ENCODE measurements at regions not wholly inside any gene's neighbourhood (a gene's known extent, or its start where the extent isn't known, plus 50 kb on each side); places are given as distances from the start of the nearest gene placed in this dataset.

GRCh38 chr2:80969900-80970299 lies 665.3 kb upstream of the LRRTM1 start:
- no peak for ATAC-seq
- Mint-ChIP-seq H3K27ac (no peak overlapping the region), H3K9me3 (peaks cover 26% of the 10 kb centered on the region), H3K4me1 (ENCODE audit: low read depth) (no peaks in the 10 kb centered on the region), H3K27me3 (no peaks in the 10 kb centered on the region), H3K36me3 (ENCODE audit: low read depth) (no peaks in the 10 kb centered on the region), H3K4me3 (no peak overlapping the region)
- TF ChIP-seq, protein P1, sequence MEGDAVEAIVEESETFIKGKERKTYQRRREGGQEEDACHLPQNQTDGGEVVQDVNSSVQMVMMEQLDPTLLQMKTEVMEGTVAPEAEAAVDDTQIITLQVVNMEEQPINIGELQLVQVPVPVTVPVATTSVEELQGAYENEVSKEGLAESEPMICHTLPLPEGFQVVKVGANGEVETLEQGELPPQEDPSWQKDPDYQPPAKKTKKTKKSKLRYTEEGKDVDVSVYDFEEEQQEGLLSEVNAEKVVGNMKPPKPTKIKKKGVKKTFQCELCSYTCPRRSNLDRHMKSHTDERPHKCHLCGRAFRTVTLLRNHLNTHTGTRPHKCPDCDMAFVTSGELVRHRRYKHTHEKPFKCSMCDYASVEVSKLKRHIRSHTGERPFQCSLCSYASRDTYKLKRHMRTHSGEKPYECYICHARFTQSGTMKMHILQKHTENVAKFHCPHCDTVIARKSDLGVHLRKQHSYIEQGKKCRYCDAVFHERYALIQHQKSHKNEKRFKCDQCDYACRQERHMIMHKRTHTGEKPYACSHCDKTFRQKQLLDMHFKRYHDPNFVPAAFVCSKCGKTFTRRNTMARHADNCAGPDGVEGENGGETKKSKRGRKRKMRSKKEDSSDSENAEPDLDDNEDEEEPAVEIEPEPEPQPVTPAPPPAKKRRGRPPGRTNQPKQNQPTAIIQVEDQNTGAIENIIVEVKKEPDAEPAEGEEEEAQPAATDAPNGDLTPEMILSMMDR (IDR thresholded peaks at IDR 0.05), result no peak
- intact Hi-C loops (cut with micrococcal nuclease), result no loop called here
- DNase-seq, result no peak
- POLR2A ChIA-PET, result no interaction called here
- CTCF ChIA-PET, result interaction anchor here (0.6 kb wide), 1 partner anchor 26 kb away, joined by 4 read pairs; no protein-coding TSS in a partner anchor

GRCh38 chr2:80968450-80968849 lies 663.9 kb upstream of the LRRTM1 start:
- TF ChIP-seq, protein P1 (IDR thresholded peaks at IDR 0.05), result no peak

GRCh38 chr2:80947601-80948130 lies 643.1 kb upstream of the LRRTM1 start:
- POLR2A ChIA-PET, result no interaction called here
- no peak overlapping the region for H3K4me3 Mint-ChIP-seq
- ATAC-seq (no peak), DNase-seq (no peak)
- intact Hi-C loops (cut with micrococcal nuclease), result no loop called here
- CTCF ChIA-PET, result no interaction called here
- no peaks in the 10 kb centered on the region for H3K27me3 Mint-ChIP-seq
- no peak overlapping the region for H3K27ac Mint-ChIP-seq
- H3K9me3 Mint-ChIP-seq, result peaks cover 8% of the 10 kb centered on the region
- no peaks in the 10 kb centered on the region for H3K36me3 Mint-ChIP-seq (ENCODE audit: low read depth)
- TF ChIP-seq, protein P1 (IDR thresholded peaks at IDR 0.05), result no peak
- no peaks in the 10 kb centered on the region for H3K4me1 Mint-ChIP-seq (ENCODE audit: low read depth)

More at GRCh38 chr2:80968450-80968849, 663.9 kb upstream of the LRRTM1 start:
- no peaks in the 10 kb centered on the region for H3K4me1 Mint-ChIP-seq (ENCODE audit: low read depth)
- no peak overlapping the region for H3K27ac Mint-ChIP-seq
- ChIA-PET CTCF (no interaction called here), POLR2A (no interaction called here)
- intact Hi-C loops (cut with micrococcal nuclease), result no loop called here
- no peaks in the 10 kb centered on the region for H3K27me3 Mint-ChIP-seq
- ATAC-seq, result no peak
- H3K9me3 Mint-ChIP-seq, result peaks cover 28% of the 10 kb centered on the region
- H3K4me3 Mint-ChIP-seq, result no peak overlapping the region
- no peaks in the 10 kb centered on the region for H3K36me3 Mint-ChIP-seq (ENCODE audit: low read depth)
- DNase-seq, result no peak

- Mint-ChIP-seq H3K4me3 (no peak overlapping the region), H3K27ac (no peak overlapping the region), H3K9me3 (peaks cover 18% of the 10 kb centered on the region), H3K36me3 (ENCODE audit: low read depth) (no peaks in the 10 kb centered on the region), H3K4me1 (ENCODE audit: low read depth) (no peaks in the 10 kb centered on the region), H3K27me3 (no peaks in the 10 kb centered on the region)
- ATAC-seq, result no peak
- DNase-seq, result no peak
- CTCF ChIA-PET, result no interaction called here
- POLR2A ChIA-PET, result no interaction called here
- intact Hi-C loops (cut with micrococcal nuclease), result no loop called here
- TF ChIP-seq, protein P1 (IDR thresholded peaks at IDR 0.05), result no peak
Observed at GRCh38 chr2:80943487-80943886, 638.9 kb upstream of the LRRTM1 start.

DNA sequence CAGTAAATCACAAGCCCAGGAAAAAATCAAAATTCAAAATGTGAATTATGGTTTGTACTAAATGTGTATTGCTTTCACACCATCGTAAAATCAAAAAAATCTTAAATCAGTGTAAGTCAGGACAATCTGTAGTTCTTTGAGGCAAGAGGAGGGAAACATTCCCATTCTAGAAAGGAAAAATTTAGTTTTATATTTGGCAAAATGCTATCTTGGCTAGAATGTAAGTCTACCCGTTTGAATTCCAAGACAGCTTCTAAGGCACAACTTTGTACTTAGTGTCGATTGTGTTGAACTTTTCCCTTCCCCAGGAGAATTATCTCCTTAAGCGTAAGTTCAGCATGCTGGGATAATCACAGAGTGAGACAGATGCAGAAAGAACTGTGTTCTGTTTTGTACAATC lies 638.2 kb upstream of the LRRTM1 start:
- Mint-ChIP-seq H3K36me3 (ENCODE audit: low read depth) (no peaks in the 10 kb centered on the region), H3K4me3 (no peak overlapping the region), H3K27ac (no peak overlapping the region), H3K4me1 (ENCODE audit: low read depth) (no peaks in the 10 kb centered on the region), H3K27me3 (no peaks in the 10 kb centered on the region), H3K9me3 (peaks cover 21% of the 10 kb centered on the region)
- ChIA-PET POLR2A (no interaction called here), CTCF (no interaction called here)
- TF ChIP-seq, protein P1 (IDR thresholded peaks at IDR 0.05), result no peak
- no peak for DNase-seq
- intact Hi-C loops (cut with micrococcal nuclease), result no loop called here
- no peak for ATAC-seq

Measured in activated CD8-positive, alpha-beta T cell treated with anti-CD3 and anti-CD28 coated beads for 36 hours (primary cell).